Omental fat pad (tissue), 3 donors: ENCODE measurements at regions not wholly inside any gene's neighbourhood (a gene's known extent, or its start where the extent isn't known, plus 50 kb on each side); places are given as distances from the start of the nearest gene placed in this dataset.

Experiments
- ATAC-seq: fragments of 150-250 bp; one replicate; pipeline ENCODE4 v1.9.1; 2016; ENCODE audit warnings: mild to moderate bottlenecking, moderate library complexity; ENCODE audit not compliant: low FRiP score
- DNase-seq: peaks from one replicate; pipeline ENCODE4 v3.0.0-alpha.2; 2019; ENCODE audit warnings: low spot score
- TF ChIP-seq, protein P1 (sequence below), 3 donors: fragments of 450-650 bp; IDR thresholded peaks; one replicate each; pipeline ENCODE4 v1.5.1; 2016 to 2017; ENCODE audit warnings: antibody characterized with exemption in 3 of 3, mild to moderate bottlenecking in 3 of 3, moderate library complexity in 2 of 3

DNA sequence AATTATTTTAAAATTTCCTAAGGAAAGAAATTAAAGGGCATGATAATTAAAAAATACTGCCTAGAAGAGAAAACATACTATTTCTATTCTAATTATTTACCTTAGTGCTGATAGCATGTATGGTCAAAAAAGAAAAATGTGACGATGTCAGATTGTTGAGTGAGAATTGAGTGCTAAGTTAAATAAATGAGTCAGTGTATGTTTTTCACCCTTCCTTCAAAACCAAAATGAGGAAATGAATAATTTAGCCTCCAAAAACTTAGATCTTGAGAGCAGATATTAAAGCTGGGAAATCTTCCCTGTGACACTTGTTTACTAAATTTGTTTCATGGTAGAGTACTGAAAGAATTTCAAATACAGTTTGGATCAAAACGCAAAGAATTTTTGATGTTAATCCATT is 58.6 kb upstream of the NYAP2 start:
- TF ChIP-seq, protein P1, sequence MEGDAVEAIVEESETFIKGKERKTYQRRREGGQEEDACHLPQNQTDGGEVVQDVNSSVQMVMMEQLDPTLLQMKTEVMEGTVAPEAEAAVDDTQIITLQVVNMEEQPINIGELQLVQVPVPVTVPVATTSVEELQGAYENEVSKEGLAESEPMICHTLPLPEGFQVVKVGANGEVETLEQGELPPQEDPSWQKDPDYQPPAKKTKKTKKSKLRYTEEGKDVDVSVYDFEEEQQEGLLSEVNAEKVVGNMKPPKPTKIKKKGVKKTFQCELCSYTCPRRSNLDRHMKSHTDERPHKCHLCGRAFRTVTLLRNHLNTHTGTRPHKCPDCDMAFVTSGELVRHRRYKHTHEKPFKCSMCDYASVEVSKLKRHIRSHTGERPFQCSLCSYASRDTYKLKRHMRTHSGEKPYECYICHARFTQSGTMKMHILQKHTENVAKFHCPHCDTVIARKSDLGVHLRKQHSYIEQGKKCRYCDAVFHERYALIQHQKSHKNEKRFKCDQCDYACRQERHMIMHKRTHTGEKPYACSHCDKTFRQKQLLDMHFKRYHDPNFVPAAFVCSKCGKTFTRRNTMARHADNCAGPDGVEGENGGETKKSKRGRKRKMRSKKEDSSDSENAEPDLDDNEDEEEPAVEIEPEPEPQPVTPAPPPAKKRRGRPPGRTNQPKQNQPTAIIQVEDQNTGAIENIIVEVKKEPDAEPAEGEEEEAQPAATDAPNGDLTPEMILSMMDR (IDR thresholded peaks at IDR 0.05): no peak
- no peak for ATAC-seq
- no peak for DNase-seq

DNA sequence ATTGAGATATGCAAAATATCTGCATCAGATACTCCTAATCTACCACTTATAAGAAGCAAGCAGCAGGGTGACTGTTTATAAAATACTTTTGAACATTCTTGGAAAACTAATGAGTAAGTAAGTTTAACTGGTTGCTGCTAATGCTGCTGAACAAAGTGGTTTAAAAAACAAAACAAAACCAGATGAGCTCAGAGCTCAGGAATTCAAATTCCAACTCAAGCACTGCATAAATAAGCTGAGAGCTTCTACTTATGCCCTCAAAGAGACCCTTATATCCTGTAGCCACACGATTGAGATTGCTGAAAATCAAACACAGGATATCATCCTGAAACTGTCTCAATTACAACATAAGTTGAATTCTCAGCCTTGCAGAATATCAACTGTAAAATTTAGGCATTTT is 62.3 kb upstream of the NYAP2 start:
- DNase-seq (no peak), ATAC-seq (no peak)
- TF ChIP-seq, protein P1 (IDR thresholded peaks at IDR 0.05): no peak

DNA sequence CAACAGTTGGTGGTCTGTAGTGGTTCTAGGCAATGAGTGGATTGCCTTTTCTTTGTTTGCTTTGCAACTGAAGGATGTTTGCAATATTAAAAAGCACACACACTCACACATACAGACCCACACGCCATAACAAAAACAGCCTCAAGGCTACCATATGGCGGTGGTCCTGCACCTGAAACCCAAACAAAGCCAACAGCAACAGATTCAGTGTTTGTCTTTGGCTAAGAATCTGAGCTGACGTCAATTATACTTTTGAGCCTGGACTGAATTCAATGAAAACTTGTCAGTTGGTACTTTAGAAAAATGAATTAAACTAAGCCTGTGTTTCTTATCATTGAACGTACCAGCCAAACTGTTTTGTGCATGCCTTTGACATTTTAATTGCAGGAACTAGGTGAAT is 65.0 kb upstream of the NYAP2 start:
- TF ChIP-seq, protein P1 (IDR thresholded peaks at IDR 0.05): no peak
- no peak for DNase-seq
- ATAC-seq: no peak

DNA sequence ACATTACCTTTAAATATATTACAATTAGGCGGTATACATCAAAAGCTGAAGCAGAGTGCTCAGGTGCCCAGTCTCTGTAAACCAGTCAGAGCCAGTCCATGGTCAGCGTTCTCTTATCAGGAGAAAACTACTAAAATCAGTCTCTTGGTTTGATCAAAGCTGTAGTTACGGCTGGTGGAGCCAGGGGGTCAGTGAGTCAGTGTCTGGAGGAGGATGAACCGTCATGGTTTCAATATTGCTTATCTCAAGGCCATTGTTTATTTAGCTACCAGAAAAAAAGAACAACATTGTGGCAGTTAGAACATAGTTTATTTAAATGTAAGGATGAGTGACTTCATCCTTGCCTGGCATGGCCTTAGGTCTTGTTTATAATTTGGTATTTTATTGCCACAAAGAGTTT is 71.3 kb upstream of the NYAP2 start:
- TF ChIP-seq, protein P1 (IDR thresholded peaks at IDR 0.05): no peak
- DNase-seq (no peak), ATAC-seq (no peak)

DNA sequence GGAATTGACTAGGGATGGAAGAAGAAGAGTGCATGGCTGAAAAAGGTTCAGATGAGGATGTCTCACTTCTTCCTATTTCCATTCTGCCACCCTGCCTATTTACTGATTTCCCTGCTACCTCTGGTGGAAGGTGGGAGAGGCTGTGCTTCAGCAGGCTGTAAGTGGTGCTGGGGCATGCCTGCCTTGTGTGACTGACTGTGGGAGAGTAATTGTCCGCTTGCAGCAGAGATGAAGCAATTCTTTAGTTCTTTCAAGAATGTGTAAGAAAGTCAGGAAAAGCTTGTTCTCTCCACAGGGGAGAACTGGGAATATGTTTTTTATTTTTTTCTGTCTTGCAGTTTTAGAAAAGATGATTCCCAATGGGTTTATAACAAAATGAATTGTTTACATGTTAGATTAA is 72.5 kb upstream of the NYAP2 start:
- ATAC-seq: no peak
- DNase-seq: no peak
- TF ChIP-seq, protein P1 (IDR thresholded peaks at IDR 0.05): no peak

DNA sequence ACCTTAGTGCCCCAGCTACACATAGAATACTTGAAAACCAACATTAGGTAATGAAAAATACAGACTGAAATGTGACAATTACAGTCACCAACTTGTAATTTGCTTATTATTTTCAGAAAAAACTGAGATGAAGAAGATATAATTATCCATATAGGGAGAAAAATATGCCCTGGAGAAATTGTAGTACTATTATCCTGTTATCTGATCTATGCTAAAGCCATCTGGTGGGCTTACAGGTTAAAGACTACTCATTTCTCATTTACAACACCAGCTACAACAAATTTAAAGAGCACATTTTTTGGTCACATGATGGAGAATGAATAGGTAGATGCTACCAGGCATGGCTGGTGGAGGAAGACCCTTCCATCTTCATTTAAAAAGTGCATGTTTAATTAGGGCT is 79.6 kb upstream of the NYAP2 start:
- TF ChIP-seq, protein P1 (IDR thresholded peaks at IDR 0.05): no peak
- no peak for DNase-seq
- ATAC-seq: no peak

DNA sequence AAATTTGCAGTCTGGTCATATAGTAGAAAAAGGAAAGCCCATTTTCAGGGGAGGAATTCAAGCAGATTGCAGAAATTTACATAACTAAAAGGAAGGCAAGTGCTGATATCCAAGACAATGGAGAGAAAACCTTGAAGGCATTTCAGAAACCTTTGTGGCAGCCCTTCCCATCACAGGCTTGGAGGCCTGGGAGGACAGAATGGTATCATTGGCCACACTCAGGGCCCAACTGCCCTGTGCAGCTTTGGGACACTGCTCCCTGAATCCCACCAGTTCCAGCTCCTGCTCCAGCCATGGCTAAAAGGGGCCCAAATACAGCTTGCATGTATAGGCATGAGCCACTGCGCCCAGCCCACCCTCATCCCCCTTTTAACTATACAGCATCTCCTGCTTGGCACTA is 81.1 kb upstream of the NYAP2 start:
- TF ChIP-seq, protein P1 (IDR thresholded peaks at IDR 0.05): no peak
- DNase-seq: no peak
- no peak for ATAC-seq
